Smooth muscle cell (in vitro differentiated cells): ENCODE measurements at regions not wholly inside any gene's neighbourhood (a gene's known extent, or its start where the extent isn't known, plus 50 kb on each side); places are given as distances from the start of the nearest gene placed in this dataset.
"Not testable (repeated sequence)": the region's sequence is repeated elsewhere in the genome, so short reads cannot be mapped to it uniquely, and the experiment has no call there.

Source experiments
- DNase-seq: peaks from one replicate; lab custom pipeline; 2025; ENCODE audit not compliant: unreplicated experiment; lab: John Stamatoyannopoulos, UW
- H2AFZ ChIP-seq: fragments of 200-600 bp; sonication (generic); 2 replicates; pipeline ENCODE4 v1.6.0; 2016; ENCODE audit warnings: antibody characterized with exemption, low read depth, mild to moderate bottlenecking
- H3F3A ChIP-seq: fragments of 200-600 bp; sonication (generic); 2 replicates; pipeline ENCODE4 v1.6.0; 2017; ENCODE audit warnings: antibody characterized with exemption, low read depth
- H3K27ac ChIP-seq: fragments of 200-600 bp; sonication (generic); 2 replicates; pipeline ENCODE4 v1.5.1; 2016; ENCODE audit warnings: low read depth, mild to moderate bottlenecking
- H3K27me3 ChIP-seq: fragments of 200-600 bp; sonication (generic); 2 replicates; pipeline ENCODE4 v1.6.1; 2016; ENCODE audit warnings: low read depth, mild to moderate bottlenecking
- H3K36me3 ChIP-seq: fragments of 200-600 bp; sonication (generic); 2 replicates; pipeline ENCODE4 v1.5.1; 2016; ENCODE audit warnings: low read depth
- H3K4me1 ChIP-seq: fragments of 200-600 bp; sonication (generic); 2 replicates; pipeline ENCODE4 v1.5.1; 2016; ENCODE audit warnings: low read depth
- H3K4me2 ChIP-seq: fragments of 200-600 bp; sonication (generic); 2 replicates; pipeline ENCODE4 v1.6.0; 2016; ENCODE audit warnings: mild to moderate bottlenecking
- H3K4me3 ChIP-seq: fragments of 200-600 bp; sonication (generic); 2 replicates; pipeline ENCODE4 v1.5.1; 2016; ENCODE audit warnings: mild to moderate bottlenecking
- H3K79me2 ChIP-seq: fragments of 200-600 bp; sonication (generic); 2 replicates; pipeline ENCODE4 v1.6.0; 2016; ENCODE audit warnings: low read depth, mild to moderate bottlenecking
- H3K9ac ChIP-seq: fragments of 200-600 bp; sonication (generic); 2 replicates; pipeline ENCODE4 v1.6.0; 2016; ENCODE audit warnings: low read depth
- H3K9me3 ChIP-seq: fragments of 200-600 bp; sonication (generic); replicated peaks from 2 replicates; pipeline ENCODE4 v1.5.1; 2016; ENCODE audit warnings: low read depth
- H4K20me1 ChIP-seq: fragments of 200-600 bp; sonication (generic); 2 replicates; pipeline ENCODE4 v1.6.0; 2016; ENCODE audit warnings: low read depth
- CTCF ChIP-seq: fragments of 200-600 bp; sonication (generic); IDR thresholded peaks from 2 replicates; pipeline ENCODE4 v1.5.1; 2017; ENCODE audit warnings: borderline replicate concordance, mild to moderate bottlenecking, antibody characterized with exemption; ENCODE audit not compliant: insufficient read depth, poor library complexity, severe bottlenecking
- WGBS: methylation state at CpG from one replicate; pipeline ENCODE4 v1.1.7; 2016; ENCODE audit warnings: low lambda C conversion rate; 5-methylcytosine and 5-hydroxymethylcytosine counted together

DNA sequence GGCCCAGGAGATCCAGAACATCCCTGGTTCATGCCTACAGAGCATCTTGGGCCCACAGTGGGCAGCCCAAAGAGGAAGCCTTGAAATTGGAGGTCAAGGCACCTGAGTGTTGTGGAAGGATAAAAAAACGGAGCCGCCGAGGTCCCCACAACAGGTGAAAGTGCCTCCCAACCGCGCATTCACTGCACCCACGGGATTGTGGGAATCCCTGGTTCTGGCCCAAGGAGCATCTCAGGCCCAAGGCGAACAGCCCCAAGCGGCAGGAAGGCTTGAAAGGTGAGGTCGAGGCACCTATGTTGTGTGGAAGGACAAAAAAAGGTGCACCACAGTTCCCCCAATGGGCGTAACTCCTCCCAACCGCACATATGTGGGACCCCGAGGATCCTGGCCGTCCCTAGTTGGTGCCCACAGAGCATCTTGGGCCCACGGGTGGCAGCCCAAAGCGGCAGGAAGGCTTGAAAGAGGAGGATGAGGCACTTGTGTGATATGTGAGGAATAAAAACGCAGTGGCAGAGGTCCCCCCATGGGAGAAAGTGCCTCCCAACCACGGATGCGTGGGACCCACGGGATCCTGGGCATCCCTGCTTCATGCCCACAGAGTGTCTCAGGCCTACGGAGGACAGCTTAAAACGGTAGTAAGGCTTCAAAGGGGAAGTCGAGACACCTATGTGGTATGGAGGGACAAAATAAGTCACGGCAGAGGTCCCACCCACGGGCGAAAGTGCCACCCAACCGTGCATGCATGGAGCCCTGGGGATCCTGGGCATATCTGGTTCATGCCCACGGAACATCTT, 583.9 kb downstream of the ALG10 start:
- H3K27ac ChIP-seq = no peak overlapping the region
- no peak for DNase-seq
- peaks cover 5% of the 10 kb centered on the region for H3K9me3 ChIP-seq
- no peaks in the 10 kb centered on the region for H3K4me1 ChIP-seq
- 73% methylated on average over 27 of the region's 27 CpGs for WGBS
- H3K9ac ChIP-seq = no peak overlapping the region
- no peaks in the 10 kb centered on the region for H3K36me3 ChIP-seq
- TF ChIP-seq CTCF = no peak
- H3K4me3 ChIP-seq = no peak overlapping the region
- H3K79me2 ChIP-seq = no peaks in the 10 kb centered on the region
- H3K27me3 ChIP-seq = no peaks in the 10 kb centered on the region
- no peak overlapping the region for H2AFZ ChIP-seq
- no peaks in the 10 kb centered on the region for H4K20me1 ChIP-seq
- no peak overlapping the region for H3K4me2 ChIP-seq
- no peaks in the 10 kb centered on the region for H3F3A ChIP-seq

- 64% methylated on average over 24 of the region's 24 CpGs for WGBS
- Histone ChIP-seq H3K27me3 (no peaks in the 10 kb centered on the region), H2AFZ (no peak overlapping the region), H3K4me2 (no peak overlapping the region), H4K20me1 (no peaks in the 10 kb centered on the region), H3K9me3 (peaks cover 5% of the 10 kb centered on the region), H3K4me1 (no peaks in the 10 kb centered on the region), H3K36me3 (no peaks in the 10 kb centered on the region), H3K9ac (no peak overlapping the region), H3F3A (no peaks in the 10 kb centered on the region), H3K27ac (no peak overlapping the region), H3K4me3 (no peak overlapping the region), H3K79me2 (no peaks in the 10 kb centered on the region)
- no peak for TF ChIP-seq CTCF
- DNase-seq = no peak
Measured at GRCh38 chr12:34606749-34607519, 584.6 kb downstream of the ALG10 start.

DNA sequence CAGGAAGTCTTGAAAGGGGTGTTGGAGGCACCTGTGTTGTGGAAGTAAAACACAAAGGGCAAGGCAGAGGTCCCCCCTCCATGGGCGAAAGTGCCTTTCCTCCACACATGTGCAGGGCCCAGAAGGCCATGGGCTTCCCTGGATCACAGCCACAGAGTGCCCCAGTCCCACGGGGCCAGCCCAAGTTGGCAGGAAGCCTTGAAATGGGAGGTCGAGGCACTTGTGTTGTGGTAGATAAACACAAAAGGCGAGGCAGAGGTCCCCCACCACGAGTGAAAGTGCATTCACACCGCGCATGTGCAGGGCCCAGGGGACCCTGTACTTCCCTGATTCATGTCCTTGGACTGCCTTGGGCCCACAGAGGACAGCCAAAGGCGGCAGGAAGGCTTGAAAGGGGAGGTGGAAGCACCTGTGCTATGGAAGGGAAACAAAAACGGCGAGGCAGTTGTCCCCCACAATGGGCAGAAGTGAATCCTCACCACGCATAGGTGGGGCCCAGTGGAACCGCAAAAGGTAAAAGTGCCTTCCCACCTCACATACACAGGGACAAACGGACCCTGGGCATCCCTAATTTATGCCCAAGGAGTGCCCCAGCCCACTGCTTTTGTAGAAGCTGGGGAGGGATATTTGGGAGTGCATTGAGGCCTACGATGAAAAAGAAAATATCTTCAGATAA, 585.4 kb downstream of the ALG10 start:
- WGBS = 72% methylated on average over 14 of the region's 14 CpGs
- Histone ChIP-seq H3K4me2 (no peak overlapping the region), H3K27ac (no peak overlapping the region), H3K4me1 (no peaks in the 10 kb centered on the region), H3K9me3 (peaks cover 5% of the 10 kb centered on the region), H3K79me2 (no peaks in the 10 kb centered on the region), H3K9ac (no peak overlapping the region), H3K27me3 (no peaks in the 10 kb centered on the region), H4K20me1 (no peaks in the 10 kb centered on the region), H3K36me3 (no peaks in the 10 kb centered on the region), H2AFZ (no peak overlapping the region), H3K4me3 (no peak overlapping the region), H3F3A (no peaks in the 10 kb centered on the region)
- no peak for TF ChIP-seq CTCF
- no peak for DNase-seq

DNA sequence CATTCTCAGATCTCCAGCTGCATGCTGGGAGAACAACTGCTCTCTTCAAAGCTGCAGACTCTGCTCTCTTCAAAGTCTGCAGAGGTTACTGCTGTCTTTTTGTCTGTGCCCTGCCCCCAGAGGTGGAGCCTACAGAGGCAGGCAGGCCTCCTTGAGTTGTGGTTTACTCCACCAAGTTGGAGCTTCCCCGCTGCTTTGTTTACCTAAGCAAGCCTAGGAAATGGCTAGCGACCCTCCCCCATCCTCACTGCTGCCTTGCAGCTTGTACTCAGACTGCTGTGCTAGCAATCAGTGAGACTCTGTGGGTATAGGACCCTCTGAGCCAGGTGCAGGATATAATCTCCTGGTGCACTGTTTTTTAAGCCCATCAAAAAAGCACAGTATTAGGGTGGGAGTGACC, 591.7 kb downstream of the ALG10 start:
- not testable (repeated sequence) for H2AFZ ChIP-seq, H4K20me1 ChIP-seq, H3F3A ChIP-seq, H3K36me3 ChIP-seq, H3K27me3 ChIP-seq, DNase-seq, H3K4me1 ChIP-seq, H3K4me2 ChIP-seq, H3K79me2 ChIP-seq, H3K27ac ChIP-seq, H3K4me3 ChIP-seq, H3K9ac ChIP-seq
- 71% methylated on average over 2 of the region's 2 CpGs for WGBS
- peaks cover 26% of the 10 kb centered on the region for H3K9me3 ChIP-seq
